SK-N-MC (cell line): ENCODE measurements at regions not wholly inside any gene's neighbourhood (a gene's known extent, or its start where the extent isn't known, plus 50 kb on each side); places are given as distances from the start of the nearest gene placed in this dataset.

Experiments used
- EZH2 ChIP-seq: fragments of 200-600 bp; sonication (generic); IDR thresholded peaks from one replicate; pipeline ENCODE4 v1.6.1; 2017; ENCODE audit warnings: antibody characterized with exemption
- POLR2AphosphoS5 ChIP-seq: IDR thresholded peaks from 2 replicates; pipeline ENCODE4 v1.6.1; 2012; ENCODE audit warnings: mild to moderate bottlenecking, low read depth, low read length, borderline replicate concordance

DNA sequence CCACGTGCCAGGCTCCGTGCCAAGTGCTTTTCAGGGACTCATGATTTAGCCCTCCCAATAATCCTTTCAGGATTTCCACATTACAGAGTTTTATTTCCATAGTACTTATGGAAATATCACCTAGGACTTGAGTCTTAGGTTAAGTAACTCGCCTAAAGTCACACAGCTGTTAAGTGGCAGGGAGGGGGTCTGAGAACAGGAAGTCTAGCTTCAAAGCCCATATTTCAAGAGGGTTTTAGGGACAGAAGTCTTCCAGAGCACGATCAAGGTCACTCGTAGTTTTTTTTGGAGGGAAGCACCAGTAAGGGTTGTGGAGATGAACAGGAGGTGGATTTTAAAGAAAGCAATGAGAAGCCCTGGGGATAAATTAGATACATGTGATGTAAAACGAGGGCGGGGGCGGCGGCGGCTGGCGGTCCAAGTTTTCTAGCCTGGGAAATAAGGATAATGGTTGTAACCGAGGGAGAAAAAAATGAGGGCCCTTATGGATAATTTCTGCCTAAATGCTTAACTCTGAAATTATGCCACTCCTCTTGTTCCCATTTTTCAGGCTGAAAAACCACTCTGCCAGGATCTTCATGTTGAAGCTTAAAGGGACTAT is 192.6 kb upstream of the FOXN3 start:
- no peak for TF ChIP-seq POLR2AphosphoS5
- no peak for TF ChIP-seq EZH2
